Heart right ventricle (tissue), 16 donors: ENCODE measurements at regions not wholly inside any gene's neighbourhood (a gene's known extent, or its start where the extent isn't known, plus 50 kb on each side); places are given as distances from the start of the nearest gene placed in this dataset.

Experiments used
- ATAC-seq, 8 donors: fragments of 200-7000 bp; cut with Tn5 transposase; one replicate each; pipeline ENCODE4 v1.9.1; 2020; ENCODE audit warnings: mild to moderate bottlenecking in 8 of 8, moderate library complexity in 8 of 8, moderate number of reproducible peaks in 1 of 8
- DNase-seq, 2 donors: peaks; one replicate each; pipeline ENCODE4 v3.0.0-alpha.2; 2020
- H3K27ac ChIP-seq, 10 donors: fragments of 200-600 bp; sonication (generic) in 2 of 10; one replicate each; pipeline versions ENCODE4 v1.5.0 to v1.8.0; 2020 to 2022; ENCODE audit warnings: mild to moderate bottlenecking in 3 of 10
- H3K27me3 ChIP-seq, 7 donors: fragments of 200-600 bp; one replicate each; pipeline ENCODE4 v1.8.0; 2021 to 2022; ENCODE audit warnings: mild to moderate bottlenecking in 2 of 7
- H3K36me3 ChIP-seq, 9 donors: fragments of 200-600 bp; sonication (generic) in 1 of 9; one replicate each; pipeline versions ENCODE4 v1.5.0 to v1.8.0; 2020 to 2022; ENCODE audit warnings: mild to moderate bottlenecking in 2 of 9
- H3K4me1 ChIP-seq, 9 donors: fragments of 200-600 bp; sonication (generic) in 1 of 9; one replicate each; pipeline versions ENCODE4 v1.5.0 to v1.8.0; 2020 to 2022; ENCODE audit warnings: mild to moderate bottlenecking in 4 of 9
- H3K4me3 ChIP-seq, 10 donors: fragments of 200-600 bp; sonication (generic) in 2 of 10; one replicate each; pipeline versions ENCODE4 v1.5.0 to v1.8.0; 2020 to 2022; ENCODE audit warnings: mild to moderate bottlenecking in 7 of 10, moderate library complexity in 2 of 10
- H3K9me3 ChIP-seq, 11 donors: fragments of 200-600 bp in 10 of 11; sonication (generic) in 2 of 11; one replicate each; pipeline versions ENCODE4 v1.5.0 to v1.8.0; 2013 to 2022; ENCODE audit warnings: mild to moderate bottlenecking in 2 of 11, control low read depth in 1 of 11, moderate library complexity in 1 of 11
- CTCF ChIP-seq, 9 donors: fragments of 200-600 bp; sonication (generic) in 2 of 9; IDR thresholded peaks; one replicate each; pipeline versions ENCODE4 v1.5.0 to v1.8.0; 2021 to 2022; ENCODE audit warnings: antibody characterized with exemption in 9 of 9, mild to moderate bottlenecking in 5 of 9, moderate library complexity in 1 of 9
- WGBS, 2 donors: extraction: QIAGEN DNeasy Blood & Tissue Kit; methylation state at CpG; one replicate each; pipeline ENCODE4 v1.1.7; 2013; ENCODE audit warnings: inconsistent platforms in 1 of 2; 5-methylcytosine and 5-hydroxymethylcytosine counted together
- intact Hi-C, 10 donors: fragments of 100-400 bp; cut with DNase I; formaldehyde crosslinking; loops; one replicate each; pipeline versions ENCODE4 v1.11.1 to v1.14.2; 2022
- donor health status: Arrhythmogenic right ventricular cardiomyopathy.
- donor health status: ischemic (EF 13 %, LVEDD 7.1; RV severe dilation, severe dysfunction).
- donor health status: healthy with polysubstance abuse.
- donor health status: DM: no; HTN: yes; CAD: no.
- donor health status: DM: no; HTN: no; CAD: no.
- donor health status: ischemic (EF 25% LVEDD 6.9; RV normal size, moderate dysfunction).
- donor health status: ischemic (EF 25% LVEDD 5.7; RV mildly dilated, moderate dysfunction).
- donor health status: healthy.
- donor health status: DM: yes; HTN: yes; CAD: no.
- donor health status: Ischemic cardiomyopathy.
- donor health status: ischemic (EF 35%, LVEDD 5.7; RV mildly dilated, moderate dysfunction).
- donor health status: nonischemic (EF 11% LVEDD 7.7; RV severe dilation, severe dysfunction).
- donor health status: DM: yes; HTN: yes; CAD: no.
- donor health status: PGD.
- donor health status: ischemic (EF 29% LVEDD 5.4; RV normal size, mild dysfunction).
- donor health status: nonischemic (EF 23%, LVEDD 6.1; RV moderate dilation, normal function).

- Histone ChIP-seq H3K36me3 (no peaks in the 10 kb centered on the region), H3K27ac (no peak overlapping the region), H3K9me3 (no peaks in the 10 kb centered on the region), H3K4me3 (no peak overlapping the region), H3K27me3 (peaks cover 0 to 24% (median 0%) of the 10 kb centered on the region in 7 donors), H3K4me1 (no peaks in the 10 kb centered on the region)
- intact Hi-C loops, result no loop called here
- ATAC-seq, result no peak
- TF ChIP-seq CTCF (IDR thresholded peaks at IDR 0.05), result no peak
- DNase-seq, result no peak
- WGBS, 2 donors, result 79 to 87% methylated on average over 7 of the region's 7 CpGs
Measured at GRCh38 chr19:30281906-30282305, 90.3 kb upstream of the ZNF536 start.

GRCh38 chr19:30283556-30283955 is 88.6 kb upstream of the ZNF536 start:
- Histone ChIP-seq H3K27ac (no peak overlapping the region), H3K27me3 (peaks cover 0 to 24% (median 0%) of the 10 kb centered on the region in 7 donors), H3K36me3 (no peaks in the 10 kb centered on the region), H3K9me3 (no peaks in the 10 kb centered on the region), H3K4me3 (no peak overlapping the region), H3K4me1 (no peaks in the 10 kb centered on the region)
- 73 to 85% methylated on average over 2 of the region's 2 CpGs for WGBS, 2 donors
- no peak for DNase-seq
- ATAC-seq, result no peak
- TF ChIP-seq CTCF (IDR thresholded peaks at IDR 0.05), result no peak
- intact Hi-C loops, result no loop called here

GRCh38 chr19:30284209-30284608 is 88.0 kb upstream of the ZNF536 start:
- peaks cover 0 to 24% (median 0%) of the 10 kb centered on the region in 7 donors for H3K27me3 ChIP-seq
- 77% methylated on average over 6 of the region's 6 CpGs for WGBS, 2 donors
- no peaks in the 10 kb centered on the region for H3K4me1 ChIP-seq
- TF ChIP-seq CTCF (IDR thresholded peaks at IDR 0.05), result no peak
- H3K27ac ChIP-seq, result no peak overlapping the region
- intact Hi-C loops, result no loop called here
- H3K9me3 ChIP-seq, result no peaks in the 10 kb centered on the region
- no peak for DNase-seq
- no peak overlapping the region for H3K4me3 ChIP-seq
- H3K36me3 ChIP-seq, result no peaks in the 10 kb centered on the region
- ATAC-seq, result no peak

GRCh38 chr19:30284885-30285284 is 87.3 kb upstream of the ZNF536 start:
- ATAC-seq, result no peak

More at GRCh38 chr19:30284885-30285284, 87.3 kb upstream of the ZNF536 start:
- Histone ChIP-seq H3K36me3 (no peaks in the 10 kb centered on the region), H3K27me3 (peaks cover 0 to 24% (median 0%) of the 10 kb centered on the region in 7 donors), H3K27ac (no peak overlapping the region), H3K4me3 (no peak overlapping the region), H3K4me1 (no peaks in the 10 kb centered on the region), H3K9me3 (no peaks in the 10 kb centered on the region)
- DNase-seq, result no peak
- WGBS, 2 donors, result 67 to 75% methylated on average over 3 of the region's 3 CpGs
- no peak for TF ChIP-seq CTCF (IDR thresholded peaks at IDR 0.05)
- intact Hi-C loops, result no loop called here
